NCI-H526 treated with DMSO at 0.1 percent for 48 hours (cell line): ENCODE measurements at regions not wholly inside any gene's neighbourhood (a gene's known extent, or its start where the extent isn't known, plus 50 kb on each side); places are given as distances from the start of the nearest gene placed in this dataset.

Experiments
- DNase-seq: peaks from one replicate; lab custom pipeline; 2025; lab: John Stamatoyannopoulos, UW

DNA sequence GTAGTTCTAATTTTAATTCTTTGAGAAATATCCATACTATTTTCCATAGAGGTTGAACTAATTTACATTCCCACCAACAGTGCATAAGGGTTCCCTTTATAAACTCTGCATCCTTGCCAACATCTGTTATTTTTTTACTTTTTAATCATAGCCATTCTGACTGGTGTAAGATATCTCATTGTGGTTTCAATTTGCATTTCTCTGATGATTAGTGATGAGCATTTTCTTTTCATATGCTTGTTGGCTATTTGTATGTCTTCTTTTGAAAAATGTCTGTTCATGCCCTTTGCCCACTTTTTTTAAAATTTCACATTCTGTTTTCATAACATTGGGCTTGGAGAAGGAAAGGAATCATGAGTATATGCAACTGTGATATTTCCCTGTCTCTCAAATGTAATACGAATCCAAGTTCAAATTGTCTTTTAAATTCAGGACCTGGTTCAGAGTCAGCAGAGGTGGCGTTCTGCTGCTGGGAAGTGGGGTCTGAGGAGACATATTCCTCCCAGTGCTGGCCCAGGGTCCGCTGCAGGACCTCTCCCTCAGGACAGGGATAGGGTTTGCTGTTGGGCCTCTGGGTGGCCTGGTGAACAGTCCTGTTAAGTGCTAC lies 81.2 kb upstream of the ETV6 start:
- peak; percentile 76 for DNase-seq

DNA sequence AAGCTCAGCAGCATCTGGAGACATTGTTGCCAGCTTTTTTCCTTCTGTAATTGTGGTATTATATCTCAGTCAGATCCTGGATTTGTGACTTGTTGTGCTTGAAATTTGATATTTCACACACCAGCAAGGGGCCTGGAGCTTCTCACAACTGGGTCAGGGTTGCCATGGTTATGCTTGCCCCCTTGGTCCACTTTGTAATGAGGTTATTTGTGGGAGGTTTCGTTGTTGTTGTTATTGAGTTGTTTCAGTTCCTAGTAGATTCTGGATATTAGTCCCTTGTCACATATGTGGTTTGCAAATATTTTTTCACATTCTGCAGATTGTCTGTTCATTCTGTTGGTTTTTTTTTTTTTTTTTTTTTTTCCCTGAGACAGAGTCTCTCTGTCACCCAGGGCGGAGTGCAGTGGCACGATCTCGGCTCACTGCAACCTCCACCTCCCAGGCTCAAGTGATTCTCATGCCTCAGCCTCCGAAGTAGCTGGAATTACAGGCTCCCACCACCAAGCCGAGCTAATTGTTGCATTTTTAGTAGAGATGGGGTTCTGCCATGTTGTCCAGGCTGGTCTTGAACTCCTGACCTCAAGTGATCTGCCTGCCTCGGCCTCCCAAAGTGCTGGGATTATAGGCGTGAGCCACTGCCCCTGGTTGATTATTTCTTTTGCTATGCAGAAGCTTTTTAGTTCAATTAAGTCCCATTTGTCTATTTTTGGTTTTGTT lies 80.6 kb upstream of the ETV6 start:
- peak; percentile 39 for DNase-seq

DNA sequence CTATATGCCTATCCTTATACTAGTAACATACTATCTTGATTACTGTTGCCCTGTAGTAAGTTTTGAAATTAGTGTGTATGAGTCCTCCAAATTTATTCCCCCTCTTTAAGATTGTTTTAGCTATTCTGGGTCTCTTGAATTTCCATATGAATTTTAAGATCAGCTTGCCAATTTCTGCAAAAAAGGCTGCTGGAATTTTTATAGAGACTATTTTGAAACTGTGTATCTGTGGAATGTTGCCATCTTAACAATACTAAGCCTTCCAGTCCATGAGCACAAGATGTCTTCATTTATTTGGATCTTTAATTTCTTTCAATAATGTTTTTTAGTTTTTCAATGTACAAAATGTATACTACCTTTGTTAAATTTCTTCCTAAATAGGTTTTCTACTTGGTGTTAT lies 79.8 kb upstream of the ETV6 start:
- DNase-seq, result no peak

DNA sequence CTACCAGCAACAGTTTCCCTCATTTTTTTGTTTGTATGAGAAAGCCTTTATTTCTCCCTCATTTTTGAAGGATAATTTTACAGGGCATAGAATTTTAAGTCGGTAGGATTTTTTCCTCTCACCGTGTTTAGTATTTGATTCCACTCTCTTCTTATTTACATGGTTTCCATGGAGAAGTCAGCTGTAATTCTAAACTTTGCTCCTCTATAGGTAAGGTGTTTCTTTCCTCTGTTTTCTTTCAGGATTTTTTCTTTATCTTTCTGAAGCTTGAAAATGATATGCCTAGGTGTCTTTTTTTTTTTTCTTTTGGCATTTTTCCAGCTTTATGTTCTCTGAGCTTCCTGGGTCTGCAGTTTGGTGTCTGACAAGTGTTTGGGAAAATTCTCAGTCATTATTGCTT lies 75.6 kb upstream of the ETV6 start:
- no peak for DNase-seq

DNA sequence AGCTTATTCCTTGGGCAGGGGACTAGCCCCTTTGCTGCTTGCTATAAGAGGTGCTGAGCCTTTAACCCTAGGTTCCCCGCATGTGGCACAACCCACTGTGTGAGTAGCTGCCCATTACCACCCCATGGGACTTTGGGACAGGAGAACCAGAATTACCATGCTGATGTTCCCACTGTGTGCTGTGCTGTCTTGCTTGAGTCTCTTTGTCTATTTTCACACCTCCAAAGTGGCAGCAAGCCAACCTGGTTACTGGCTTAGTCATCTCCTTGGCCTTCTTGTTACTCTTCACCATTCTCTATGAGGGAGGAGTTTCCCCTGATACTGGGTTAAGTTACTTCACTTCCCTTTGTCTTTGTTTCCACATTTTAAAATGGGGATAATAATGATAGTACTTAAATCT lies 73.4 kb upstream of the ETV6 start:
- no peak for DNase-seq

GRCh38 chr12:11577658-11578260 lies 71.7 kb upstream of the ETV6 start:
- no peak for DNase-seq

GRCh38 chr12:11578461-11578993 lies 70.9 kb upstream of the ETV6 start:
- no peak for DNase-seq

GRCh38 chr12:11580125-11580751 lies 69.2 kb upstream of the ETV6 start:
- DNase-seq, result no peak

DNA sequence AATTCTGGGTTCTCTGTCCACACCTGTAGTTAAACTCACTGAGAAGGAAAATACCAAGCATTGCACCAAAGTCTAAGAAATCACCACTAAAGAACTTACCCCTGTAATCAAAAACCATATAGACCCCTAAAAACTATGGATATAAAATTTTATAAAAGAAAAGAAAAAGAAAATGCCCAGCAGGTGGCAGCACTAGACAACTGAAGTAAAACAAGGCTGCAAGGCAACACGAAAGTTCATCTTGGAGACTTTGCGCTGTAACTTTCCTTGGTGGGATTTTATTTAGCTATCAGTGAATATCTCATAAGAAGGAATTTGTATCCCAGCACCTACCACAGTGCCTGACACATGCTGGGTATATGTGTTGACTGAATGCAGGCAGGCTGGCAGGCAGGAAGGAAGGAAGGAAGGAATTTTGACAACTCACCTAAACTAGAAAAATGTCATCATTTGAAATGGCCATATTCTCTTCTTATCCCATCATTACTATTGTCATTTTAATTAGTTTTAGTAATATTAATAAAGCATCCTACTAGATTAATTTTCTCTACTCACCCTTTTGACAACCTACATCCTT lies 68.2 kb upstream of the ETV6 start:
- peak; percentile 48 for DNase-seq

DNA sequence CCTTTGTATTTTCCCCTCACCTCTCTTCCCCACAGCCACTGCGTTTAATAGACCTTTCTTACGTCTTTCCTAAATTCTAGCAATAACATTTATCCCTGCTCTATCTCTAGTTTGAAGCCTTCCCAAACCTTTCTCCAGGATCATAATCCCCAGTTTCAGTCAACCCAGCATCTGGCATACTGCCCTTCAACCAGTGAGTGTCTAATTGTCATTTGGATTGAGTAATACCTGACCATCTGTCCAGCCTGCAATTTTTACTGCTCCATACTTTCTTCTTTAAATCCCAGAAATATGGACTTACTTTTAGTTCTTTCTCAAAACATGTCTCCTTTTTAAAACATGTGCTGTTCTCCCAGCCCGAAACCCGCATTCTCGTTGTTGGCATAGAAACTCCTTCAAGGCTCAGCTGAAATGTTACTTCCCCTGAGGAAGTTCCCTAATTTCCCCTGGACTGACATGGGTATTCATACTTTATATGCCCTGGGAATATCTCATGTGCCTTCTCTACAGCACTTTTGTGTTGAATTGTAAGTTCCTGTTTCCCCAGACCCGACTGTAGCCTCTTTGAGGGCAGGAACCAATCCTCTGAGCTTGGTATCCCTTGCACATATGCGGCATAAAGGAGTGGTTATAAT lies 65.1 kb upstream of the ETV6 start:
- DNase-seq, result no peak

DNA sequence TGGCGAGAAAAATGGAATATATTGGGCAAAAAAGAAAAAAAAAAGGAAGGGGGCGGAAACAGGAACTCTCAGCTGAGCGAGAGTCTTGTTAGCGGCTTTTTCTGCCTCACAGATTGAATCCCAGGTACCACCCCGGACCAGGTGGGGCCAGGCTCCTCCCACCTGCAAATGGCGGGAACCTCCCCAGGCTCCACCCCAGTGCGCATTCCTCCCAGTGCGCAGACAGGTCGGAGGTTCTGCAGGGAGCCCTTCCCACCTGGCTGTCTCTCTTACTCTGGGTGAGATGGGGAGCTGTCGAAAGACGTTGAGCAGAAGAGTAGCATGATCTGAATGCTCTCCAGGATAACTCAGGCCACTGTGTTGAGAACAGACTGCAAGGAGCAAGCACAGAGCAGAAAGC lies 57.0 kb upstream of the ETV6 start:
- DNase-seq, result no peak

- DNase-seq, result no peak
Observed at GRCh38 chr12:11593013-11593412, 56.5 kb upstream of the ETV6 start.

- DNase-seq, result no peak
Observed at GRCh38 chr12:11595080-11595479, 54.4 kb upstream of the ETV6 start.

DNA sequence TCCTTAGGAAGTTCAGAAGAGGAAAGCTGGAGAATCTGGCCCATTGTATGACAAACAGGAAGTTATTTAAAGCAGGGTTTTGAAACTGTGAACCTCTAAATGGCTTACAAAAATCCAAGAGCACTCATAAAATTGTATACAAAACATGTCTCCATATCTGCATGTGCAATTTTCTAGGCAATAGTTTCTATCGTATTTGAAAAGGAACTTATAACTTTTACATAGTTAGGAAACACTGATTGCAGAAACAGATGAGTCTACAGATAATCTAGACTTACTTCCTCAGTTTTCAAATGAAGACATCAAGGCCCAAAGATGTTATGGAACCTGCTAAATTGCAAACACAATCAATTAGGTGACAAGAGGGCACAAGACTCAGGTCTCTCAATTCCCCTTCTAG lies 53.3 kb upstream of the ETV6 start:
- no peak for DNase-seq

DNA sequence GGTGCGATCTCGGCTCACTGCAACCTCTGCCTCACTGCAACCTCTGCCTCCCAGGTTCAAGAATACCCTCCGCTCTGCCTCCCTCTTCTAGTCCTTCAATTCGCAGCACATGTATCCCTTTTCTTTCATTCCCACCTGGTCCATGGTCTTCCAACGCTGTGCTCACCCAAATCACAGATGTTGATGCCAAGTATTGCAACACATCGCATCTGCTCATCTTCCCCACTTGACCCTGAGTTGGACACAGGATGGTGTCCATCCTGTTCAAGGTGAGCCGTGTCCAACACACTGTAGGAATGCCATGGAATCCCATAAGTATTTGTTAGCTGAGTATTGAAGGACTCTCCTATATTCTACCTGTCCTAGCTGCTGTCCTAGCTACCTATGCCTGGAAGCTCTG lies 50.6 kb upstream of the ETV6 start:
- DNase-seq, result no peak
